ENCODE measurements at regions not wholly inside any gene's neighbourhood (a gene's known extent, or its start where the extent isn't known, plus 50 kb on each side); places are given as distances from the start of the nearest gene placed in this dataset.

- no peak for DNase-seq
Measured at GRCh38 chr13:88602786-88603777, 931.9 kb downstream of the SLITRK5 start.

- DNase-seq = no peak
Measured at GRCh38 chr13:88617176-88617575, 946.0 kb downstream of the SLITRK5 start.

- DNase-seq = no peak
Measured at GRCh38 chr13:88622362-88622973, 951.3 kb downstream of the SLITRK5 start.

GRCh38 chr13:88623150-88623549 lies 952.0 kb downstream of the SLITRK5 start:
- DNase-seq = no peak

GRCh38 chr13:88627071-88627470 lies 955.9 kb downstream of the SLITRK5 start:
- DNase-seq = no peak

- DNase-seq = no peak
Measured at GRCh38 chr13:88628882-88629281, 957.7 kb downstream of the SLITRK5 start.

- no peak for DNase-seq
Measured at GRCh38 chr13:88637935-88638334, 966.8 kb downstream of the SLITRK5 start.

GRCh38 chr13:88643233-88643632 lies 972.1 kb downstream of the SLITRK5 start:
- DNase-seq = no peak

- no peak for DNase-seq
Measured at GRCh38 chr13:88648598-88649373, 977.6 kb downstream of the SLITRK5 start.

GRCh38 chr13:88649855-88650254 lies 978.7 kb downstream of the SLITRK5 start:
- no peak for DNase-seq

- no peak for DNase-seq
Measured at GRCh38 chr13:88651531-88651930, 980.4 kb downstream of the SLITRK5 start.

- no peak for DNase-seq
Measured at GRCh38 chr13:88656751-88657150, 985.6 kb downstream of the SLITRK5 start.

GRCh38 chr13:88670509-88670908 lies 999.3 kb downstream of the SLITRK5 start:
- DNase-seq = no peak

- DNase-seq = no peak
Measured at GRCh38 chr13:88674841-88675240, 1003.7 kb downstream of the SLITRK5 start.

GRCh38 chr13:88675347-88675996 lies 1004.3 kb downstream of the SLITRK5 start:
- DNase-seq = no peak

GRCh38 chr13:88676016-88676415 lies 1004.8 kb downstream of the SLITRK5 start:
- DNase-seq = no peak

- DNase-seq = no peak
Measured at GRCh38 chr13:88685459-88685858, 1014.3 kb downstream of the SLITRK5 start.

- no peak for DNase-seq
Measured at GRCh38 chr13:88701551-88701950, 1030.4 kb downstream of the SLITRK5 start.

- no peak for DNase-seq
Measured at GRCh38 chr13:88704600-88705275, 1033.6 kb downstream of the SLITRK5 start.

- DNase-seq = no peak
Measured at GRCh38 chr13:88707646-88708045, 1036.5 kb downstream of the SLITRK5 start.

GRCh38 chr13:88717946-88718345 lies 1046.8 kb downstream of the SLITRK5 start:
- DNase-seq = no peak

- no peak for DNase-seq
Measured at GRCh38 chr13:88718781-88719180, 1047.6 kb downstream of the SLITRK5 start.
